HepG2 (cell line): ENCODE measurements at regions not wholly inside any gene's neighbourhood (a gene's known extent, or its start where the extent isn't known, plus 50 kb on each side); places are given as distances from the start of the nearest gene placed in this dataset.

Source experiments
- ATAC-seq: fragments of 200-7000 bp; cut with Tn5 transposase; 3 replicates; pipeline ENCODE4 v1.9.1; 2020; ENCODE audit warnings: mild to moderate bottlenecking, moderate library complexity
- BruUV-seq: library from RNA; stranded (reverse); fragments of 400-500 nt; replicated peaks from 2 replicates; lab custom pipeline; 2021; lab: Mats Ljungman, UMichigan
- CTCF ChIA-PET: fragments of 300-600 bp; formaldehyde crosslinking; extraction: SDS; loops from one replicate; lab custom pipeline; 2021; ENCODE audit warnings: low total read pairs, inconsistent platforms, low intra/inter-chr PET ratio; lab: Yijun Ruan, JAX
- POLR2A ChIA-PET: fragments of 350-600 bp; sonication (Branson Sonifier 250); formaldehyde crosslinking; loops from one replicate; lab custom pipeline; 2020; ENCODE audit warnings: antibody characterized with exemption, inconsistent platforms; lab: Yijun Ruan, JAX
- DNase-seq: peaks from one replicate; pipeline ENCODE4 v3.0.0-alpha.2; 2015; ENCODE audit warnings: low spot score
- FAIRE-seq: peaks from 3 replicates; lab custom pipeline; 2011; peaks lifted over from hg19 to GRCh38; lab: Jason Lieb, UNC
- H2AFZ ChIP-seq: one replicate; pipeline ENCODE4 v1.6.1; 2011; ENCODE audit warnings: low read length, inconsistent platforms
- H3K27ac ChIP-seq: fragments of 300-600 bp; 3 replicates; pipeline ENCODE4 v1.8.0; 2011; ENCODE audit warnings: mixed run types, mild to moderate bottlenecking, mixed read lengths, low read length, inconsistent platforms; ENCODE audit not compliant: insufficient read depth; ENCODE audit errors: extremely low read length
- H3K27me3 ChIP-seq, 2 experiments: fragments of 200-600 bp in 1 of 2; 2 replicates in 1 of 2; 3 replicates in 1 of 2; pipeline versions ENCODE4 v1.6.0 to v1.8.0; 2011; ENCODE audit warnings: low read length in 2 of 2, mild to moderate bottlenecking in 2 of 2, moderate library complexity in 2 of 2, inconsistent platforms in 1 of 2; ENCODE audit not compliant: insufficient read depth in 2 of 2, control insufficient read depth in 1 of 2
- H3K36me3 ChIP-seq, 2 experiments: fragments of 200-600 bp in 1 of 2; replicated peaks in 1 of 2; 2 replicates in 1 of 2; 3 replicates in 1 of 2; pipeline versions ENCODE4 v1.5.1 to v1.8.0; 2011; ENCODE audit warnings: low read length in 2 of 2, inconsistent platforms in 1 of 2; ENCODE audit not compliant: insufficient read depth in 2 of 2, control insufficient read depth in 1 of 2
- H3K4me1 ChIP-seq: 2 replicates; pipeline ENCODE4 v1.5.1; 2012; ENCODE audit warnings: low read length, inconsistent platforms; ENCODE audit not compliant: insufficient read depth
- H3K4me2 ChIP-seq: 2 replicates; pipeline ENCODE4 v1.6.0; 2011; ENCODE audit warnings: low read depth, low read length, inconsistent platforms
- H3K4me3 ChIP-seq, 3 experiments: fragments of 200-600 bp in 1 of 3; sonication (generic), shearing (Covaris generic) in 1 of 3; replicated peaks in 1 of 3; 2 replicates each; pipeline ENCODE4 v1.5.1; 2011 to 2016; ENCODE audit warnings: low read length in 3 of 3, inconsistent platforms in 2 of 3, low read depth in 2 of 3, mild to moderate bottlenecking in 2 of 3, control low read depth in 1 of 3, mixed read lengths in 1 of 3; ENCODE audit not compliant: insufficient read depth in 1 of 3
- H3K79me2 ChIP-seq: one replicate; pipeline ENCODE4 v1.6.1; 2011; ENCODE audit warnings: low read length, inconsistent platforms; ENCODE audit not compliant: insufficient read depth
- H3K9ac ChIP-seq: 2 replicates; pipeline ENCODE4 v1.6.0; 2011; ENCODE audit warnings: mild to moderate bottlenecking, low read depth, low read length, inconsistent platforms; ENCODE audit not compliant: insufficient read depth
- H3K9me3 ChIP-seq: 2 replicates; pipeline ENCODE4 v1.5.1; 2012; ENCODE audit warnings: mild to moderate bottlenecking, low read length
- H4K20me1 ChIP-seq: 2 replicates; pipeline ENCODE4 v1.6.0; 2011; ENCODE audit warnings: inconsistent platforms, mild to moderate bottlenecking, low read length, moderate library complexity; ENCODE audit not compliant: insufficient read depth
- AHR ChIP-seq: IDR thresholded peaks from 2 replicates; pipeline ENCODE4 v1.6.1; 2018; ENCODE audit warnings: missing genetic modification reagents, missing compliant biosample characterization
- CEBPZ ChIP-seq: IDR thresholded peaks from 2 replicates; pipeline ENCODE4 v1.6.1; 2012; ENCODE audit warnings: low read length, improper control_type of control experiment
- E2F5 ChIP-seq: sonication (generic); formaldehyde crosslinking; conservative IDR thresholded peaks from 2 replicates; pipeline ENCODE4 v1.4.0; 2020; ENCODE audit warnings: missing genetic modification reagents
- HMGXB4 ChIP-seq, 2 experiments: sonication (generic) in 1 of 2; formaldehyde crosslinking in 1 of 2; IDR thresholded peaks; 2 replicates each; pipeline versions ENCODE4 v1.4.0 to v1.6.1; 2018 to 2020; ENCODE audit warnings: missing genetic modification reagents in 2 of 2, borderline replicate concordance in 1 of 2, low read depth in 1 of 2, mild to moderate bottlenecking in 1 of 2, missing biosample characterization in 1 of 2
- MLXIP ChIP-seq: sonication (generic); formaldehyde crosslinking; IDR thresholded peaks from 2 replicates; pipeline ENCODE4 v1.9.0; 2021; ENCODE audit warnings: missing genetic modification reagents, borderline replicate concordance
- SMYD3 ChIP-seq: sonication (generic); formaldehyde crosslinking; IDR thresholded peaks from 2 replicates; pipeline ENCODE4 v1.8.1; 2023; ENCODE audit warnings: mild to moderate bottlenecking, missing genetic modification reagents
- TBX2 ChIP-seq: sonication (generic); formaldehyde crosslinking; IDR thresholded peaks from 2 replicates; pipeline ENCODE4 v1.5.0; 2020; ENCODE audit warnings: missing genetic modification reagents, mild to moderate bottlenecking, borderline replicate concordance
- TFAP4 ChIP-seq: sonication (generic); IDR thresholded peaks from 2 replicates; pipeline ENCODE4 v1.6.1; 2016; ENCODE audit warnings: low read depth, borderline replicate concordance
- ZKSCAN5 ChIP-seq: sonication (generic); formaldehyde crosslinking; IDR thresholded peaks from 2 replicates; pipeline ENCODE4 v1.5.1; 2020; ENCODE audit warnings: mild to moderate bottlenecking, missing genetic modification reagents
- ZNF235 ChIP-seq: sonication (generic); formaldehyde crosslinking; IDR thresholded peaks from 2 replicates; pipeline ENCODE4 v1.8.1; 2023; ENCODE audit warnings: mild to moderate bottlenecking, missing genetic modification reagents, borderline replicate concordance
- ZNF562 ChIP-seq: sonication (generic); formaldehyde crosslinking; IDR thresholded peaks from 2 replicates; pipeline ENCODE4 v1.8.0; 2022; ENCODE audit warnings: missing genetic modification reagents, borderline replicate concordance
- ZNF572 ChIP-seq: sonication (generic); formaldehyde crosslinking; IDR thresholded peaks from 2 replicates; pipeline ENCODE4 v1.5.1; 2020; ENCODE audit warnings: mild to moderate bottlenecking, missing genetic modification reagents
- WGBS: methylation state at CpG from one replicate; pipeline ENCODE4 v1.1.6; 2017; ENCODE audit warnings: low lambda C conversion rate; 5-methylcytosine and 5-hydroxymethylcytosine counted together
- in situ Hi-C: cut with HindIII; loops from 2 replicates; pipeline ENCODE4 v1.10.0; 2017; ENCODE audit warnings: low pct_unique_long_range_greater_than_20kb; ENCODE audit not compliant: extremely low pct_ligation_motif_present
- intact Hi-C: fragments of 100-400 bp; cut with micrococcal nuclease; formaldehyde crosslinking; loops from one replicate; pipeline ENCODE4 v1.10.0; 2022; ENCODE audit not compliant: unreplicated experiment

- TF ChIP-seq E2F5 (no peak), SMYD3 (CRISPR knock-in tag) (no peak), ZNF562 (CRISPR knock-in tag) (no peak), CEBPZ (no peak), ZNF235 (CRISPR knock-in tag) (no peak)
Measured at GRCh38 chr13:61215601-61216000, 200.0 kb downstream of the PCDH20 start (continued).

- DNase-seq (no peak), ATAC-seq (no peak), FAIRE-seq (no peak)
- intact Hi-C loops, result no loop called here
- H4K20me1 ChIP-seq, result no peaks in the 10 kb centered on the region
- H3K4me2 ChIP-seq, result no peak overlapping the region
- POLR2A ChIA-PET, result no interaction called here
- no peak overlapping the region for H3K27ac ChIP-seq
- H3K27me3 ChIP-seq, result no peaks in the 10 kb centered on the region; a peak in 1 of 5 replicates
- no peaks in the 10 kb centered on the region for H3K36me3 ChIP-seq
- H3K4me3 ChIP-seq, result no peak overlapping the region
- no TSS peak for BruUV-seq
- no peaks in the 10 kb centered on the region for H3K9me3 ChIP-seq
- 31% methylated on average over 3 of the region's 3 CpGs for WGBS
- CTCF ChIA-PET, result no interaction called here
- in situ Hi-C loops, result no loop called here
- no peaks in the 10 kb centered on the region for H3K4me1 ChIP-seq
- H3K79me2 ChIP-seq, result no peaks in the 10 kb centered on the region
- no peak overlapping the region for H2AFZ ChIP-seq
- H3K9ac ChIP-seq, result no peak overlapping the region
- TF ChIP-seq ZNF572 (no peak), TBX2 (no peak), ZKSCAN5 (CRISPR knock-in tag) (no peak), MLXIP (CRISPR knock-in tag) (no peak), TFAP4 (no peak), HMGXB4 (CRISPR knock-in tag; IDR thresholded peaks at IDR 0.05; ENCODE audit: borderline replicate concordance in 1 of 2, low read depth in 1 of 2) (no peak), AHR (CRISPR knock-in tag) (no peak)
Measured at GRCh38 chr13:61215116-61215515, 200.5 kb downstream of the PCDH20 start.
